ENCODE measurements at regions not wholly inside any gene's neighbourhood (a gene's known extent, or its start where the extent isn't known, plus 50 kb on each side); places are given as distances from the start of the nearest gene placed in this dataset.

- no peak for TF ChIP-seq CTCF (conservative IDR thresholded peaks at IDR 0.05; ENCODE audit: low read length)
- no peak for TF ChIP-seq EZH2phosphoT487 (IDR thresholded peaks at IDR 0.05; ENCODE audit: borderline replicate concordance)
These were observed 59.1 kb upstream of the MRI1 start for GRCh38 chr19:13705201-13705600.
